LNCAP (cell line): ENCODE measurements at regions not wholly inside any gene's neighbourhood (a gene's known extent, or its start where the extent isn't known, plus 50 kb on each side); places are given as distances from the start of the nearest gene placed in this dataset.

Experiments used
- TF ChIP-seq, protein P1 (sequence below): fragments of 450-650 bp; IDR thresholded peaks from 2 replicates; pipeline ENCODE4 v1.5.1; 2017; ENCODE audit warnings: mild to moderate bottlenecking

DNA sequence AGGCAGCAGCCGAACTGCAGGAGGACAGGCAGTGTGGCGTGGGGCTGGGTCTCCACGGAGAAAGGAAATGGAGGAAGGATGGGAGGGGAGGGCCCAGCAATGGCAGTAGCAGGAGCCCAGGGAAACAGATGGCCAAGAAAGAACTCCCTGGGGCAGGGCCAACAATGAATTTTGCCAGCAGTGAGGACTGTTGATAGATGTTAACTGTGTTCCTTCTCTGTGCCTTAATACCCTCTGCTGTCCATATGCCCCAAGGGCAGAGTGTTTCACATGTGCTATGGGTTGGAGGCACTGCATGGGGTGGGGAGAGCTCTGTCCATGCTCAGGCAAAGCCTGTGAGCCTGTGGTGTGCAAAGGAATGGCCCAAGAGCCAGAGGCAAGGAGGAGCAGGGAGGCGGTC, 70.8 kb upstream of the POMGNT2 start:
- TF ChIP-seq, protein P1, sequence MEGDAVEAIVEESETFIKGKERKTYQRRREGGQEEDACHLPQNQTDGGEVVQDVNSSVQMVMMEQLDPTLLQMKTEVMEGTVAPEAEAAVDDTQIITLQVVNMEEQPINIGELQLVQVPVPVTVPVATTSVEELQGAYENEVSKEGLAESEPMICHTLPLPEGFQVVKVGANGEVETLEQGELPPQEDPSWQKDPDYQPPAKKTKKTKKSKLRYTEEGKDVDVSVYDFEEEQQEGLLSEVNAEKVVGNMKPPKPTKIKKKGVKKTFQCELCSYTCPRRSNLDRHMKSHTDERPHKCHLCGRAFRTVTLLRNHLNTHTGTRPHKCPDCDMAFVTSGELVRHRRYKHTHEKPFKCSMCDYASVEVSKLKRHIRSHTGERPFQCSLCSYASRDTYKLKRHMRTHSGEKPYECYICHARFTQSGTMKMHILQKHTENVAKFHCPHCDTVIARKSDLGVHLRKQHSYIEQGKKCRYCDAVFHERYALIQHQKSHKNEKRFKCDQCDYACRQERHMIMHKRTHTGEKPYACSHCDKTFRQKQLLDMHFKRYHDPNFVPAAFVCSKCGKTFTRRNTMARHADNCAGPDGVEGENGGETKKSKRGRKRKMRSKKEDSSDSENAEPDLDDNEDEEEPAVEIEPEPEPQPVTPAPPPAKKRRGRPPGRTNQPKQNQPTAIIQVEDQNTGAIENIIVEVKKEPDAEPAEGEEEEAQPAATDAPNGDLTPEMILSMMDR, result no peak

GRCh38 chr3:43175541-43175940, 69.7 kb upstream of the POMGNT2 start:
- TF ChIP-seq, protein P1, result no peak

DNA sequence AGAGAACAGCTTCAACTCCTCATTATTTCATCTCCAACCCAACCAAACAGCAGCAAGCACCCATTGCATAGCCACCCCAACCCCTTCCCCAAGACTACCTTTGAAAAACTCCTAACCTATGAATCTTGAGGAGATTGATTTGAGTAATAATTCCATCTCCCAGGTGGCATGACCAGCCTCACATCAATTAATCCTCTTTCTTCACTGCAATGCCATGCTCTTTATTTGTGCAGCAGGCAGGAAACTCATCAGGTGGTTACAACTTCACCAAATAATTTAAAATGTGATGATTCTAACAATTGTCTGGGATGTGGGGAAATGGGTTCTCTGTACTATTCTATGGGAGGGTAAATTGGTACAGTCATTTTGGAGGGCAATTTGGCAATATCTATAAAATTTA, 68.1 kb upstream of the POMGNT2 start:
- TF ChIP-seq, protein P1, result no peak

DNA sequence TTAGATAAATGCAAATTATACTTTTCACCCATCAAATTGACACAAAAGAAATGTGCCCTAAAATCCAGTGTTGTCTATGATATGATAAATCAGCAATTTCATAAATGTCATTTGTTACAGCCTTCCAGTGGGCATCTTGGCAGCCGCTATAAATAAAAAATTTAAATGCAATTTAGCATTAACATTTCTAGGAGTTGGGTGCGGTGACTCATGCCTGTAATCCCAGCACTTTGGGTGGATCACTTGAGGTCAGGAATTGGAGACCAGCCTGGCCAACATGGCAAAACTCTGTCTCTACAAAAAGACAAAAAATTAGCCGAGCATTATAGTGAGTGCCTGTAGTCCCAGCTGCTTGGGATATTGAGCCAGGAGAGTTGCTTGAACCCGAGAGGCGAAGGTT, 65.9 kb upstream of the POMGNT2 start:
- TF ChIP-seq, protein P1, result no peak

GRCh38 chr3:43170553-43170952, 64.7 kb upstream of the POMGNT2 start:
- TF ChIP-seq, protein P1, result no peak

DNA sequence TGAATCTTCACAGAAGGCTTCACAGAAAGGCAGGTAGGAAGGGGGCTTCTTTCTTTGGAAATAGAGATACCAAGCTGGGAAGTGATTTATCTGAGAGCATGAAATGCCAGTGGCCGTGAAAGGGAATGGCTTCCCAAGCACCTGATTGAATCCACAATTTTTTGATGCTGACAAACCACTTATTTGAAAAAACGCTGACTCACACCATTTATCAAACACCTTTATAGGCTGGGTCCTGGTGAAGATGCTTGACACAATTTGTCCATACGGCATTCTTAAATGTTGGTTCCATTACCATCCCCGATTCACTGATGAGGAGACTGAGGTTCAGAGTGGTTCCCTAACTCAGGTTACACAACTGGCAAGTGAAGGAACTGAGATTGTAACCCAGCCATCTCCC, 64.1 kb upstream of the POMGNT2 start:
- TF ChIP-seq, protein P1, result no peak

DNA sequence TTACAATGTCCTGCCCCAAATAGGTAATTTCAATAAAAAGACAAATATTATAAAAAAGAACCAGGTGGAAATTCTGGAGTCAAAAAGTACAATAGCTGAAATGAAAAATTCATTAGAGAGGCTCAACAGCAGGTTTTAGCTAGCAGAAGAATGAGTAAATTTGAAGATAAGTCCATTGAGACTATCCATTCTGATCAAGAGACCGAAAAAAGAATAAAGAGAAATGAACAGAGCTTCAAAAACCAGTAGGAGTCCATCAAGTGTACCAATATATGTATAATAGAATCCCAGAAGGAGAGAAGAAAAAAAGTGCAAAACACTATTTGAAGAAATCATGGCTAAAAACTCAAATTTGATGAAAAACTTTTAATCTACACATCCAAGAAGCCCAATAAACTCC, 60.5 kb upstream of the POMGNT2 start:
- TF ChIP-seq, protein P1, result no peak

DNA sequence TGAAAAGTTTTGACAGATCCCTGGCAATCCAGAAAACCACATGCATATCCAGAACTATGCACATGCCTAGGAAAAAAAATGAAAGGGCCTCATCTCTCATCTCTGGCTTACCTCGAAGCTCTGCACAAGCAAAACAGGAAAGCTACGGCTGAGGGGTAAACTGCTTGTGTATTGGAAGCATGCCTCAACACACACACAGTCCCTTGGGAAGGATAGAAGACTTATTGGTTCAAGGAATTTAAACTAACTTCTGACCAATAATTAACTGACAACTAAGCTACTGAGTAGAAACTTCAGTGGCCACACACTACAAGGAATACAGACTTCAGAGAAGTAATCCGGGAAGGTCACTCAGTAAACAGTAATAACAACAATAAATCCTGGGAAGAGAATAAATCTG, 59.9 kb upstream of the POMGNT2 start:
- TF ChIP-seq, protein P1, result no peak
